ENCODE measurements at regions not wholly inside any gene's neighbourhood (a gene's known extent, or its start where the extent isn't known, plus 50 kb on each side); places are given as distances from the start of the nearest gene placed in this dataset.

DNA sequence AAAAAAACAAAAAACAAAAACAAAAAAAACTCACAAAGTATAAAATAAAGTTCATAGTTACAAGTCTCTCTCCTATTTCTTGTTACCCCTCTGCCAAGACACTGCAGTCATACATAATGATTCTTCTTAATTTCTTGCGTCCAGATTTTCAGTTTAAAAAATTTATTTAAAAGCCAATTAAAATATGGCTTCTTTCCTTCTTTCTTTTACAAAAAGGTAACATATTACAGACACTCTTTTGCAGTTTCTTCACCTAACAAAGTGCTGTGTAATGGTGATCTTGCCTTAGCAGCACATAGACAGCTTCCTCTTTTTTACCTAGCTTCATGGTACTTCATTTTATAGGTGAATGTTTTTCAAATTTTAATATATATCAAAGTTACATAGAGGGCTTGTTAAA is 136.1 kb upstream of the SGO1 start:
- ATAC-seq (ENCODE audit: low read depth), result no peak
- no peak overlapping the region for H3K4me3 ChIP-seq (ENCODE audit: insufficient read depth, low read depth, low read length)
- no CpG with 5 or more reads among the region's 1 CpG for WGBS, 2 experiments (ENCODE audit: extremely low coverage in 2 of 2, insufficient read length in 1 of 2)
- H4K5ac ChIP-seq (ENCODE audit: low read depth, low read length), result no peak overlapping the region
- H2BK20ac ChIP-seq (ENCODE audit: low read depth, low read length), result no peak overlapping the region
- H3K9ac ChIP-seq (ENCODE audit: low read depth, low read length), result no peak overlapping the region
- H3K23ac ChIP-seq (ENCODE audit: low read depth, low read length), result no peak overlapping the region
- H3K27ac ChIP-seq (ENCODE audit: insufficient read depth, low read length), result no peak overlapping the region
- no peak overlapping the region for H2AK5ac ChIP-seq (ENCODE audit: low read depth, low read length)
- H3K4me1 ChIP-seq (ENCODE audit: control insufficient read depth, insufficient read depth, low read length), result no peaks in the 10 kb centered on the region
- H4K20me1 ChIP-seq (ENCODE audit: insufficient read depth, low read length), result no peaks in the 10 kb centered on the region
- H4K8ac ChIP-seq (ENCODE audit: low read depth in 2 of 2, low read length in 2 of 2), result no peak overlapping the region
- H2BK120ac ChIP-seq (ENCODE audit: low read depth, low read length), result no peak overlapping the region
- H3K9me3 ChIP-seq (ENCODE audit: control insufficient read depth, insufficient read depth, low read length), result peaks cover 4% of the 10 kb centered on the region; the same call in 1 of the 2 replicates
- no peak overlapping the region for H3K14ac ChIP-seq (replicated peaks; ENCODE audit: low read depth, low read length)
- BruUV-seq (replicated peaks), result no TSS peak
- no peak overlapping the region for H3K56ac ChIP-seq (ENCODE audit: extremely low read depth, insufficient read depth, low read length)
- no peaks in the 10 kb centered on the region for H3K9me1 ChIP-seq (ENCODE audit: insufficient read depth, low read length)
- no peak overlapping the region for H2AK9ac ChIP-seq (replicated peaks; ENCODE audit: low read depth, low read length, poor library complexity)
- no peaks in the 10 kb centered on the region for H3K79me1 ChIP-seq (ENCODE audit: low read depth in 1 of 2, low read length in 2 of 2)
- dilution Hi-C loops (cut with HindIII; ENCODE audit: low sequenced_read_pairs, unreplicated experiment) (no loop called here), in situ Hi-C loops (cut with MboI; ENCODE audit: low sequenced_read_pairs) (no loop called here), intact Hi-C loops (cut with micrococcal nuclease) (no loop called here)
- no peak overlapping the region for H4K91ac ChIP-seq (ENCODE audit: insufficient read depth, low read depth, low read length)
- H3K36me3 ChIP-seq (ENCODE audit: control insufficient read depth, insufficient read depth, low read length), result no peaks in the 10 kb centered on the region
- no peaks in the 10 kb centered on the region for H3K27me3 ChIP-seq (ENCODE audit: control insufficient read depth, insufficient read depth, low read length)
- H2BK15ac ChIP-seq (ENCODE audit: low read depth, low read length), result no peak overlapping the region
- DNase-seq, result no peak
- ChIA-PET CTCF (no interaction called here), POLR2A (ENCODE audit: unreplicated experiment) (no interaction called here)
- no peak overlapping the region for H2AFZ ChIP-seq (replicated peaks; ENCODE audit: low read length, poor library complexity)
- H3K4ac ChIP-seq (ENCODE audit: low read depth, low read length), result no peak overlapping the region
- TF ChIP-seq MXI1 (IDR thresholded peaks at IDR 0.05; ENCODE audit: borderline replicate concordance, low read depth, low read length) (no peak), NFE2L2 (IDR thresholded peaks at IDR 0.05; ENCODE audit: low read depth, low read length) (no peak), CHD1 (IDR thresholded peaks at IDR 0.05; ENCODE audit: low read depth, low read length) (no peak), RAD21 (IDR thresholded peaks at IDR 0.05; ENCODE audit: low read length) (no peak), MAZ (IDR thresholded peaks at IDR 0.05; ENCODE audit: borderline replicate concordance, low read depth, low read length) (no peak), SMC3 (IDR thresholded peaks at IDR 0.05; ENCODE audit: low read depth, low read length) (no peak)
- H3K4me2 ChIP-seq (ENCODE audit: low read depth, low read length), result no peak overlapping the region
- H3K18ac ChIP-seq (ENCODE audit: low read depth, low read length), result no peak overlapping the region
- H2BK5ac ChIP-seq (ENCODE audit: low read depth, low read length, poor library complexity, severe bottlenecking), result no peak overlapping the region
